Activated T-helper 17 cell treated with anti-CD3 and anti-CD28 coated beads, Interleukin-2, amount 50 U/mL, for 72 hours (primary cell): ENCODE measurements at regions not wholly inside any gene's neighbourhood (a gene's known extent, or its start where the extent isn't known, plus 50 kb on each side); places are given as distances from the start of the nearest gene placed in this dataset.

Experiments used
- ATAC-seq: fragments of 150-1000 bp; cut with Tn5 transposase; replicated peaks from 2 replicates; pipeline ENCODE4 v1.10.0; 2021; ENCODE audit warnings: mild to moderate bottlenecking, moderate library complexity
- H3K27ac Mint-ChIP-seq: one replicate; pipeline ENCODE4 v1.8.0; 2022; ENCODE audit warnings: mixed read lengths
- H3K27me3 Mint-ChIP-seq: one replicate; pipeline ENCODE4 v1.8.0; 2022; ENCODE audit warnings: mixed read lengths
- H3K36me3 Mint-ChIP-seq: one replicate; pipeline ENCODE4 v1.8.0; 2022; ENCODE audit warnings: low read depth, mild to moderate bottlenecking, mixed read lengths
- H3K4me1 Mint-ChIP-seq: one replicate; pipeline ENCODE4 v1.8.0; 2022; ENCODE audit warnings: mixed read lengths
- H3K4me3 Mint-ChIP-seq: one replicate; pipeline ENCODE4 v1.8.0; 2022; ENCODE audit warnings: mild to moderate bottlenecking, mixed read lengths
- H3K9me3 Mint-ChIP-seq: one replicate; pipeline ENCODE4 v1.8.0; 2022; ENCODE audit warnings: mixed read lengths

GRCh38 chr10:58013406-58013805 is 254.3 kb downstream of the IPMK start:
- Mint-ChIP-seq H3K36me3 (no peaks in the 10 kb centered on the region), H3K4me1 (no peaks in the 10 kb centered on the region), H3K27ac (no peak overlapping the region), H3K9me3 (no peaks in the 10 kb centered on the region), H3K4me3 (no peak overlapping the region), H3K27me3 (no peaks in the 10 kb centered on the region)
- ATAC-seq: no peak

GRCh38 chr10:58010073-58010702 is 257.5 kb downstream of the IPMK start:
- Mint-ChIP-seq H3K4me1 (no peaks in the 10 kb centered on the region), H3K27me3 (no peaks in the 10 kb centered on the region), H3K27ac (no peak overlapping the region)

GRCh38 chr10:58003945-58004344 is 263.7 kb downstream of the IPMK start:
- Mint-ChIP-seq H3K9me3 (no peaks in the 10 kb centered on the region), H3K4me3 (no peak overlapping the region), H3K27me3 (no peaks in the 10 kb centered on the region), H3K36me3 (no peaks in the 10 kb centered on the region), H3K4me1 (no peaks in the 10 kb centered on the region), H3K27ac (no peak overlapping the region)
- no peak for ATAC-seq

More at GRCh38 chr10:58010073-58010702, 257.5 kb downstream of the IPMK start:
- no peak overlapping the region for H3K4me3 Mint-ChIP-seq
- H3K9me3 Mint-ChIP-seq: no peaks in the 10 kb centered on the region
- no peaks in the 10 kb centered on the region for H3K36me3 Mint-ChIP-seq
- ATAC-seq: no peak

- H3K4me1 Mint-ChIP-seq: no peaks in the 10 kb centered on the region
- no peak overlapping the region for H3K27ac Mint-ChIP-seq
- H3K9me3 Mint-ChIP-seq: no peaks in the 10 kb centered on the region
- H3K4me3 Mint-ChIP-seq: no peak overlapping the region
- H3K36me3 Mint-ChIP-seq: no peaks in the 10 kb centered on the region
- ATAC-seq: no peak
- no peaks in the 10 kb centered on the region for H3K27me3 Mint-ChIP-seq
Observed at GRCh38 chr10:58001159-58001558, 266.5 kb downstream of the IPMK start.

- H3K27me3 Mint-ChIP-seq: peaks cover 3% of the 10 kb centered on the region
Observed at GRCh38 chr10:57996536-57996935, 271.2 kb downstream of the IPMK start.

GRCh38 chr10:57993302-57993701 is 274.4 kb downstream of the IPMK start:
- Mint-ChIP-seq H3K4me1 (no peaks in the 10 kb centered on the region), H3K27ac (no peak overlapping the region), H3K9me3 (no peaks in the 10 kb centered on the region), H3K27me3 (peaks cover 3% of the 10 kb centered on the region), H3K36me3 (no peaks in the 10 kb centered on the region), H3K4me3 (no peak overlapping the region)
- no peak for ATAC-seq

More at GRCh38 chr10:57996536-57996935, 271.2 kb downstream of the IPMK start:
- H3K27ac Mint-ChIP-seq: no peak overlapping the region
- no peak for ATAC-seq
- H3K4me1 Mint-ChIP-seq: no peaks in the 10 kb centered on the region
- H3K4me3 Mint-ChIP-seq: no peak overlapping the region
- H3K36me3 Mint-ChIP-seq: no peaks in the 10 kb centered on the region
- no peaks in the 10 kb centered on the region for H3K9me3 Mint-ChIP-seq

GRCh38 chr10:57992321-57993077 is 275.2 kb downstream of the IPMK start:
- Mint-ChIP-seq H3K4me3 (no peak overlapping the region), H3K36me3 (no peaks in the 10 kb centered on the region), H3K4me1 (no peaks in the 10 kb centered on the region), H3K9me3 (no peaks in the 10 kb centered on the region), H3K27me3 (peaks cover 3% of the 10 kb centered on the region), H3K27ac (no peak overlapping the region)
- no peak for ATAC-seq

- Mint-ChIP-seq H3K4me3 (no peak overlapping the region), H3K27ac (no peak overlapping the region), H3K4me1 (no peaks in the 10 kb centered on the region), H3K36me3 (no peaks in the 10 kb centered on the region), H3K9me3 (no peaks in the 10 kb centered on the region), H3K27me3 (no peaks in the 10 kb centered on the region)
- ATAC-seq: no peak
Observed at GRCh38 chr10:57988964-57989363, 278.7 kb downstream of the IPMK start.

- H3K9me3 Mint-ChIP-seq: no peaks in the 10 kb centered on the region
- H3K36me3 Mint-ChIP-seq: no peaks in the 10 kb centered on the region
- H3K27me3 Mint-ChIP-seq: no peaks in the 10 kb centered on the region
- H3K27ac Mint-ChIP-seq: no peak overlapping the region
- no peaks in the 10 kb centered on the region for H3K4me1 Mint-ChIP-seq
- H3K4me3 Mint-ChIP-seq: no peak overlapping the region
- no peak for ATAC-seq
Observed at GRCh38 chr10:57987055-57987721, 280.5 kb downstream of the IPMK start.

GRCh38 chr10:57986422-57986821 is 281.3 kb downstream of the IPMK start:
- ATAC-seq: no peak
- H3K4me1 Mint-ChIP-seq: no peaks in the 10 kb centered on the region
- no peak overlapping the region for H3K27ac Mint-ChIP-seq
- H3K9me3 Mint-ChIP-seq: no peaks in the 10 kb centered on the region
- no peaks in the 10 kb centered on the region for H3K36me3 Mint-ChIP-seq
- no peaks in the 10 kb centered on the region for H3K27me3 Mint-ChIP-seq
- H3K4me3 Mint-ChIP-seq: no peak overlapping the region

GRCh38 chr10:57983281-57983791 is 284.4 kb downstream of the IPMK start:
- no peak overlapping the region for H3K4me3 Mint-ChIP-seq
- no peaks in the 10 kb centered on the region for H3K9me3 Mint-ChIP-seq
- no peaks in the 10 kb centered on the region for H3K27me3 Mint-ChIP-seq
- no peak overlapping the region for H3K27ac Mint-ChIP-seq
- no peaks in the 10 kb centered on the region for H3K36me3 Mint-ChIP-seq
- no peaks in the 10 kb centered on the region for H3K4me1 Mint-ChIP-seq
- ATAC-seq: no peak

- Mint-ChIP-seq H3K27me3 (no peaks in the 10 kb centered on the region), H3K4me1 (no peaks in the 10 kb centered on the region), H3K27ac (no peak overlapping the region), H3K4me3 (no peak overlapping the region), H3K9me3 (no peaks in the 10 kb centered on the region), H3K36me3 (no peaks in the 10 kb centered on the region)
- no peak for ATAC-seq
Observed at GRCh38 chr10:57982091-57982490, 285.6 kb downstream of the IPMK start.

GRCh38 chr10:57979956-57980355 is 287.7 kb downstream of the IPMK start:
- H3K36me3 Mint-ChIP-seq: no peaks in the 10 kb centered on the region
- no peak for ATAC-seq
- H3K4me3 Mint-ChIP-seq: no peak overlapping the region
- no peaks in the 10 kb centered on the region for H3K4me1 Mint-ChIP-seq
- H3K27me3 Mint-ChIP-seq: no peaks in the 10 kb centered on the region
- no peaks in the 10 kb centered on the region for H3K9me3 Mint-ChIP-seq
- no peak overlapping the region for H3K27ac Mint-ChIP-seq

GRCh38 chr10:57979491-57979890 is 288.2 kb downstream of the IPMK start:
- Mint-ChIP-seq H3K9me3 (no peaks in the 10 kb centered on the region), H3K4me3 (no peak overlapping the region), H3K36me3 (no peaks in the 10 kb centered on the region), H3K27ac (no peak overlapping the region), H3K4me1 (no peaks in the 10 kb centered on the region), H3K27me3 (no peaks in the 10 kb centered on the region)
- no peak for ATAC-seq

GRCh38 chr10:57977262-57977661 is 290.4 kb downstream of the IPMK start:
- H3K4me3 Mint-ChIP-seq: no peak overlapping the region
- H3K4me1 Mint-ChIP-seq: no peaks in the 10 kb centered on the region
- H3K27me3 Mint-ChIP-seq: no peaks in the 10 kb centered on the region

More at GRCh38 chr10:57977262-57977661, 290.4 kb downstream of the IPMK start:
- no peaks in the 10 kb centered on the region for H3K36me3 Mint-ChIP-seq
- H3K27ac Mint-ChIP-seq: no peak overlapping the region
- H3K9me3 Mint-ChIP-seq: no peaks in the 10 kb centered on the region
- ATAC-seq: no peak
